ENCODE measurements at regions not wholly inside any gene's neighbourhood (a gene's known extent, or its start where the extent isn't known, plus 50 kb on each side); places are given as distances from the start of the nearest gene placed in this dataset.

DNA sequence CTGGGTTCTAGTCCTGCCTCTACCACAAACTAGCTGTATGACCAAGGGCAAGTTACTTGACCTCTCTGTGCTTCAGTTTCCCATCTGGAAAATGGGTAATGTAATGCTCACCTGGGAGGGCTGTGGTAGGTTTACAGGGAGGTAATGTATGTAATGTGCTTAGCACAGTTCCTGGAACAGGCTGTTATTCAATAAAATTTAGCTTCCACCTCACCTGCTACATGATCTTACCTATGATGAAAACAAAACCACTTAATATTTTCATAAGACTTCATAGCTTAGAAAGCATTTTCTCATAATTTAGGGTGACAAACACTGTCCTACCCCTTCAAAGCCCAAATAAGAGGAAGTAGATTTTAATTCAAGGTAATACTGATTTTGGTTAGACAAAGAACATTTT, 530.6 kb downstream of the FUT8 start:
- Histone ChIP-seq H3K27ac (ENCODE audit: low read depth, low read length) (no peak overlapping the region), H2AFZ (ENCODE audit: low read length, unreplicated experiment) (no peak overlapping the region), H3K27me3 (ENCODE audit: insufficient read depth, low read length) (peaks cover 28% of the 10 kb centered on the region; the same call in 1 of the 2 replicates), H3K36me3 (ENCODE audit: insufficient read depth, low read length) (no peaks in the 10 kb centered on the region), H3K79me2 (ENCODE audit: control insufficient read depth, insufficient read depth, low read length, unreplicated experiment) (no peaks in the 10 kb centered on the region), H3K4me1 (ENCODE audit: control insufficient read depth, insufficient read depth, low read length, unreplicated experiment) (no peaks in the 10 kb centered on the region), H3K4me3 (ENCODE audit: low read depth, low read length) (no peak overlapping the region)

DNA sequence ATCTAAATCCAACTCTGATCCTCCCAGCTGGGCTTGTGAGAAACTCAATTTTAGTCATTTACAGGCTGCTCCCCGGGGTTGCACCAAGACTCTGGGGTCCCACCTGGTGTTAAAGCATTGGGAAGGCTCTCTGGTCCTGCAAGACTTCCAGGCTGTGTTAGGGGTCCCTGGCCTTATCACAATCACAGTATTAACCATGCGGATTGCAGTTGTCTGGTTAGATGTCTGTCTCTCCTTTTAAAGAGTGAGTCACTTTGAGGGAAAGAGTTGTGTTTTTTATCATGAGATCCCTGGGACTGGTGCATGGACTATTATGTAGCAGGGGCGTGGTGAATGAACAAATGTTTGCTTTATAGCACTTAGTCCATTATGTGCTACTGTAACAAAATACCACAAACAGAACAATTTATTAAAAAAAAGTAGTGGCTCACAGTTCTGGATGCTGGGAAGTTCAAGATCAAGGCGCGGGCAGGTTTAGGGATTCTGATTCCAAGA, 531.4 kb downstream of the FUT8 start:
- Histone ChIP-seq H3K4me1 (ENCODE audit: control insufficient read depth, insufficient read depth, low read length, unreplicated experiment) (no peaks in the 10 kb centered on the region), H3K79me2 (ENCODE audit: control insufficient read depth, insufficient read depth, low read length, unreplicated experiment) (no peaks in the 10 kb centered on the region), H3K4me3 (ENCODE audit: low read depth, low read length) (no peak overlapping the region), H2AFZ (ENCODE audit: low read length, unreplicated experiment) (no peak overlapping the region), H3K36me3 (ENCODE audit: insufficient read depth, low read length) (no peaks in the 10 kb centered on the region), H3K27me3 (ENCODE audit: insufficient read depth, low read length) (peaks cover 24% of the 10 kb centered on the region; the same call in 1 of the 2 replicates), H3K27ac (ENCODE audit: low read depth, low read length) (no peak overlapping the region)

DNA sequence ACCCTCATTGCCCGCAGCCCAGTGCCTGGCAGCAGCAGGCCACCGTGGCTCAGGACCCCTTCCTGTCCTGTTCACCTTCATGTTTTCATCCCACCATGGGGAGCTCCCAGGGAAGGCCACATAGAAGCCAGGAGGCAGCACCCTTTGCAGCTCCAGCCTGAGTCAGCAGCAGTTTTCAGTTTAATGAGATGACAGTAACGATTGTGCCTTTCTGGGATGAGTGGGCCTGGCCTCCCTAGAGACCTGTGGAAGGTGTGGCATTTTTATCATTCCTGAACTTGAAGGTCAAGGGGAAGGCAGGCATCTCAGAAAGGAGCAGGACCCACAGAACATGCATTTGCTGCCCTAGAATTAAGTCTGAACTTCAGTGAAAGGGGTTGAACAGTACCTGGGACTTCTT, 532.8 kb downstream of the FUT8 start:
- no peaks in the 10 kb centered on the region for H3K36me3 ChIP-seq (ENCODE audit: insufficient read depth, low read length)
- no peak overlapping the region for H3K27ac ChIP-seq (ENCODE audit: low read depth, low read length)
- H3K4me1 ChIP-seq (ENCODE audit: control insufficient read depth, insufficient read depth, low read length, unreplicated experiment), result no peaks in the 10 kb centered on the region
- H2AFZ ChIP-seq (ENCODE audit: low read length, unreplicated experiment), result no peak overlapping the region
- no peak overlapping the region for H3K4me3 ChIP-seq (ENCODE audit: low read depth, low read length)
- peaks cover 24% of the 10 kb centered on the region; the same call in 1 of the 2 replicates for H3K27me3 ChIP-seq (ENCODE audit: insufficient read depth, low read length)
- H3K79me2 ChIP-seq (ENCODE audit: control insufficient read depth, insufficient read depth, low read length, unreplicated experiment), result no peaks in the 10 kb centered on the region

DNA sequence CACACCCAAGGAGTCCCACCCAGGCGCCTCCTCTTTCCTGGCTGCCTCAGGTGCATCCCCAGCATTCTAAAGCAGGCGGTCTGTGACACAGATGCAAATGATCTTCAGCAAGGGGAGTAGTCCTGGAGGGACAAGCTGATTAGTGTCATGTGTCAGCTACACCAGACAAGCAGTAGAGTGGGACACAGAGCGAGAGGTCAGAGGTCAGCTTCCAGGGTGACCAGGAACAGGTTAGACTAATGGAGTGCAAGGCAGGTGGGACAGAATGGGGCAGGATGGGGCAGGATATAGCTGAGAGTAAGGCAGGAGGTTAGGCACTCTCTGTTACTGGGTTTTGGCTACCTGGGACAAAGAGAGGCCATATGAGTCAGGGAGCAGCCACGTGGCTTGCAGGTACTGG, 534.0 kb downstream of the FUT8 start:
- no peak overlapping the region for H3K27ac ChIP-seq (ENCODE audit: low read depth, low read length)
- H3K36me3 ChIP-seq (ENCODE audit: insufficient read depth, low read length), result no peaks in the 10 kb centered on the region
- no peak overlapping the region for H2AFZ ChIP-seq (ENCODE audit: low read length, unreplicated experiment)
- no peaks in the 10 kb centered on the region for H3K79me2 ChIP-seq (ENCODE audit: control insufficient read depth, insufficient read depth, low read length, unreplicated experiment)
- no peaks in the 10 kb centered on the region for H3K4me1 ChIP-seq (ENCODE audit: control insufficient read depth, insufficient read depth, low read length, unreplicated experiment)
- peaks cover 22% of the 10 kb centered on the region for H3K27me3 ChIP-seq (ENCODE audit: insufficient read depth, low read length)
- no peak overlapping the region for H3K4me3 ChIP-seq (ENCODE audit: low read depth, low read length)

DNA sequence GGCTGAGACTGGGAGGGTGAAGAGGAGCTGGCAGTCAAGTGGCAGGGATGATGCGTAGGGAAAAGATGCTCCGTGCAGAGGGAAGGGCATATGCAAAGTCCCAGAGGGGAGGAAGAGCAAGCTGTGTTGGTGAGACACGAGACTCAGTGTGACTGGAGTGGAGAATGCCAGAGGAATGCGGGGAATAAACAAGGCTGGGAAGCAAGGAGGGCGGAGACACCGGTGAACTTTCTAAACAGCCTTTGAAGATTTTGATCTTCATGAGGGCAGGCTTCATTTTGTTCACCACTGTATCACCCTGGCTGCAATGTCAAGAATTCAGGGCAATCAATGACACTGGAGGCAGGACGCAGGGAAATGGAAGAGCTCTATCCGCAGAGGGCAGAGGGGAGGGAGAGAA, 535.8 kb downstream of the FUT8 start:
- Histone ChIP-seq H3K4me3 (ENCODE audit: low read depth, low read length) (no peak overlapping the region), H3K79me2 (ENCODE audit: control insufficient read depth, insufficient read depth, low read length, unreplicated experiment) (no peaks in the 10 kb centered on the region), H3K36me3 (ENCODE audit: insufficient read depth, low read length) (no peaks in the 10 kb centered on the region), H3K4me1 (ENCODE audit: control insufficient read depth, insufficient read depth, low read length, unreplicated experiment) (no peaks in the 10 kb centered on the region), H2AFZ (ENCODE audit: low read length, unreplicated experiment) (no peak overlapping the region), H3K27ac (ENCODE audit: low read depth, low read length) (no peak overlapping the region), H3K27me3 (ENCODE audit: insufficient read depth, low read length) (peaks cover 18% of the 10 kb centered on the region)

DNA sequence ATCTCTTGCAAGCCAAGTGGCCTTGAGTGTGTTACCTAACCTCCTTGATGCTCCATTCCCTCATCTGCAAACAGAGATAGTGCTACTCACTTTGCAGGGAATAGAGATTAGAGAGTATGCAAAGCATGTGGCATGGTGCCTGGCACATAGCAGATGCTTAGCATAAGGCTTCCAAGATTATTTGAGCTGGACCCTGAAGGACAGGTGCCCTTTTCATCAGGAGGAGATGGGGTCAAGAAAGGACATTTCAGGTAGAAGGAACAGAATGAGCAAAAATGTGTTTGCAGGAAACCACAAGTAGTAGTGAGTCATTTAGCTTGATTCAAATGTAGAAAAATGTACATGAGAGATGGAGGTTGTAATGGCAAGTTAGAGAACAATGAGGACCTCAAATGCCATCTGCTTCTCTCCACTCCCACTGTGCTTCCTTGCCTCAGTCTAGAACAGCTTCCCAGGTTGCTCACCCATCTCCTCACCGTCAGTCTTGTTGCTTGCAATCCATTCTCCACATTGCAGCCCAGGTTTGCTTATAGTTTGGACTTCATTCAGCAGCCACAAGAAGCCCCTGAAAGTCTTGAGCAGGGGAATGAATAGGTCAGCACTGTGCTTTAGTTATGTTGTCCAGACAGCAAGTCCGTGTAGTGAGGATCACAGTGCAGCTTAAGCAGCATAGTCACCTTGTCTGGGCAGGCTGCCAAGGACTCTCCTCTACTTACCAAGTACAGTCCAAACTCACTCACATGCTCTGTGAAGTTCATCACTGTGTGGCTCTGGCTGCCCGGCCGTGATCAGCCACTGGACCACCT, 536.3 kb upstream of the CCDC196 start:
- Histone ChIP-seq H3K4me1 (ENCODE audit: control insufficient read depth, insufficient read depth, low read length, unreplicated experiment) (no peaks in the 10 kb centered on the region), H3K36me3 (ENCODE audit: insufficient read depth, low read length) (no peaks in the 10 kb centered on the region), H3K79me2 (ENCODE audit: control insufficient read depth, insufficient read depth, low read length, unreplicated experiment) (no peaks in the 10 kb centered on the region), H3K27ac (ENCODE audit: low read depth, low read length) (no peak overlapping the region), H2AFZ (ENCODE audit: low read length, unreplicated experiment) (no peak overlapping the region), H3K4me3 (ENCODE audit: low read depth, low read length) (no peak overlapping the region), H3K27me3 (ENCODE audit: insufficient read depth, low read length) (peaks cover 26% of the 10 kb centered on the region)

DNA sequence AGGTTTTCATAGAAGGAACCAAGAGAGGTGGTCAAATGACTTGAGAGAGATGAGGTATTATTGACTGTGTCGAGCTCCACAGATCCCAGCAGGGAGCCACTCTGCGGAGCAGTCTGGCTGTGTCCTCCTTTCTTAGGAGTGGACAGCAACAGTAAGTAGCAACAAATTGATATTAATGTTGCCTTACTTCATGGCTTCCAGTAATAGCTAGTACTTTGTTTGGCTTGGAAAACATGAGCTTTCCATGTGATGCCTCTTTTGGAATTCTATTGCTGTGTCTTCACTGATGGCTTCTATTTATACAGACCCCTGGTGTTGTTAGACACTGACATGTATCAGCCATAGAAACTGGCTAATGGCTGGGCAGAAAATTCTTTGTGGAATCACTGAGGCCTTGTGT, 531.2 kb upstream of the CCDC196 start:
- peaks cover 30% of the 10 kb centered on the region for H3K27me3 ChIP-seq (ENCODE audit: insufficient read depth, low read length)
- H3K79me2 ChIP-seq (ENCODE audit: control insufficient read depth, insufficient read depth, low read length, unreplicated experiment), result no peaks in the 10 kb centered on the region
- no peak overlapping the region for H2AFZ ChIP-seq (ENCODE audit: low read length, unreplicated experiment)
- H3K27ac ChIP-seq (ENCODE audit: low read depth, low read length), result no peak overlapping the region
- no peak overlapping the region for H3K4me3 ChIP-seq (ENCODE audit: low read depth, low read length)
- no peaks in the 10 kb centered on the region for H3K36me3 ChIP-seq (ENCODE audit: insufficient read depth, low read length)
- no peaks in the 10 kb centered on the region for H3K4me1 ChIP-seq (ENCODE audit: control insufficient read depth, insufficient read depth, low read length, unreplicated experiment)

DNA sequence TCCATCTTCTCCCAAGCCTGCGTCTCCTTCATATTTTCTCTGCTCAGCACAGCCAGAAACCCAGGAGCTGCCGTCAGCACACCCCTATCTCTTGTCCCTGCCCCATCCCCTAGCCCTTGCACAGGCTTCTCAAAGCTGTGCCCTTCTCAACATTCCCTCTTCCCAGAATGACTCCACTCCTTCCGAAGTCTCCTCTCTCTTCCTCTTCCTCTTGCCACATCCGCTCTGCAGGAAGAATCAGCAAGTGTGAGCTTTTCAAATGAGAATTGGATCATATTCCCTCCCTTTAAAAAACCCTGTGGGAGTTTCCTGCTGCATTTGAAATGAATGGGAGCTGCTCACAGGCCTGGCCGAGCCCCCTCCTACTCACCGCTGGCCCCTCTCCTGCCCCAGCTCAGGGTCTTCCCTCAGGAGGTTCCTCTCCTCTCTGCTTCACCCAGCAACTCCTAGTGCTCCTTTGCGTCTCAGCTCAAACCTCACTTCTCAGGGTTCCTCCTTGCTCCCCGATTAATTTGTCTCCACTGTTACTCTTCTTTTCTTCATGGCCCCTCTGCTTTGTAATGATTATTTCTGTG, 528.5 kb upstream of the CCDC196 start:
- Histone ChIP-seq H2AFZ (ENCODE audit: low read length, unreplicated experiment) (no peak overlapping the region), H3K27ac (ENCODE audit: low read depth, low read length) (no peak overlapping the region)

DNA sequence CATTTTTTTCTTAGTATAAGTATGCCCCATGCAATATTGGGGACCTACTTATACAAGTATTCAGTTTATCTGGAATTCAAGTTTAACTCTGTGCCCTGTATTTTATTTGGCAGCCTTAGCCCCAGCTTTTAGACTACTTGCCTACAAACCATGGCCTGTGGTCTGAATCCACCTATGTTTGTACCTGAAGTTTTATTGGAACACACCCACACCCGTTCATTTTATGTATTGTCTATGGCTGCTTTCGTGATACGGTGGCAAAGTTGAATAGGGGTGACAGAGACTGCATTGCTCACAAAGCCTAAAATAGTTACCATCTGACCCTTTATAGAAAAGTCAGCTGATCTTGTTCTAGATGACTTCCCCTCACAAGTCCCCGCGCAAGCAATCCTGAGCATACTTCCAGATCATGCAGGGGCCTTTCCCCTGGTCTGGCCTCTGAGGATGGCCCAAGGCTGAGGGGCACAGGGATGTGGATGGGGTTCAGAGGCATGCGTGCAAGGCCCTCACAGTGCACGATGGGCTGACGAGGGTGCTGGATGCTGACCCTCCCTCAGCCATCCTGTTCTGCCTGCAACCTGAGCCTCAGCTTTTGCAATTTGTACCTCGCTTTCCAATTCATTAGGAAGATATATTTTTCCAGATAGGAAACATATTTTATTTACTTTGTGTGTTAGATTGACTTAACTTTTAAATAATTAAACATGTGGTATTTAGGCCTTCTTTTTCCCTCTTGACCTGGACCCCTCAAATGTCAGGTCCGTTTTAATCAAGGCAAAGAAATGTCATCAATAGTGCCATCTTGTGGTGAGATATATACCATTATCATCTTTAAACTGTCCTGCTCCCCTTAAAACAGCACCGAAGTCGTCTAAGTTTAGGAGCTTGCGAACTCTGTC, 527.3 kb upstream of the CCDC196 start:
- Histone ChIP-seq H3K36me3 (ENCODE audit: insufficient read depth, low read length) (no peaks in the 10 kb centered on the region), H3K27me3 (ENCODE audit: insufficient read depth, low read length) (peaks cover 19% of the 10 kb centered on the region), H2AFZ (ENCODE audit: low read length, unreplicated experiment) (no peak overlapping the region), H3K79me2 (ENCODE audit: control insufficient read depth, insufficient read depth, low read length, unreplicated experiment) (no peaks in the 10 kb centered on the region), H3K4me3 (ENCODE audit: low read depth, low read length) (no peak overlapping the region), H3K27ac (ENCODE audit: low read depth, low read length) (no peak overlapping the region), H3K4me1 (ENCODE audit: control insufficient read depth, insufficient read depth, low read length, unreplicated experiment) (no peaks in the 10 kb centered on the region)

More for the DNA sequence above, 528.5 kb upstream of the CCDC196 start:
- no peak overlapping the region for H3K4me3 ChIP-seq (ENCODE audit: low read depth, low read length)
- no peaks in the 10 kb centered on the region for H3K79me2 ChIP-seq (ENCODE audit: control insufficient read depth, insufficient read depth, low read length, unreplicated experiment)
- peaks cover 27% of the 10 kb centered on the region for H3K27me3 ChIP-seq (ENCODE audit: insufficient read depth, low read length)
- no peaks in the 10 kb centered on the region for H3K4me1 ChIP-seq (ENCODE audit: control insufficient read depth, insufficient read depth, low read length, unreplicated experiment)
- no peaks in the 10 kb centered on the region for H3K36me3 ChIP-seq (ENCODE audit: insufficient read depth, low read length)

DNA sequence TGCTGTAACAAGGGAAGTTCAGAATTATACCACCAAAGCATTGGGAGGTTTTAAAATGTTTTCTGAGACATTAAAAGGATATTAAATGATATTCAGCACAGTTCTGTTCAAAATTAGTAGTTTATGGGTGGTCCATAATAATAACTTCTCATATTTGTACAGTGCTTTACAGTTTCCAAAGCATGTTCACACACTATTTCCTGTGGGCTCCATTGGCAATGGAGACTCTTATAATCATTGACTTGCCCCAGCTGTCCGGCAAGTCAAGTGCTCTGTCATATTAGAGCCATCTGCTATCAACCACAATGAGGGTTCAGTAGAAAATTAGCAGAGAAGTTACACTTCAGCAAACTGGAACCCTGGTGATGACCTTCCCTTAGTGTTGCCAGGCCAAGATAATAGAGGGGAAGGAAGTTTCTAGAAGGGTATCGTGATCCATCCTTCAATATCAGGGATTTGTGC, 526.6 kb upstream of the CCDC196 start:
- H3K4me3 ChIP-seq (ENCODE audit: low read depth, low read length), result no peak overlapping the region
- H3K4me1 ChIP-seq (ENCODE audit: control insufficient read depth, insufficient read depth, low read length, unreplicated experiment), result no peaks in the 10 kb centered on the region
- no peaks in the 10 kb centered on the region for H3K36me3 ChIP-seq (ENCODE audit: insufficient read depth, low read length)
- no peak overlapping the region for H3K27ac ChIP-seq (ENCODE audit: low read depth, low read length)
- H3K79me2 ChIP-seq (ENCODE audit: control insufficient read depth, insufficient read depth, low read length, unreplicated experiment), result no peaks in the 10 kb centered on the region
- peaks cover 17% of the 10 kb centered on the region for H3K27me3 ChIP-seq (ENCODE audit: insufficient read depth, low read length)
- H2AFZ ChIP-seq (ENCODE audit: low read length, unreplicated experiment), result no peak overlapping the region

Measured in ACC112 (cell line).